H1 (cell line): ENCODE measurements at regions not wholly inside any gene's neighbourhood (a gene's known extent, or its start where the extent isn't known, plus 50 kb on each side); places are given as distances from the start of the nearest gene placed in this dataset.

Experiments
- CTCF ChIA-PET: fragments of 300-600 bp; sonication (Branson Sonifier 250); formaldehyde crosslinking; loops from one replicate; lab custom pipeline; 2021; ENCODE audit not compliant: partially characterized antibody; lab: Charles Lee
- POLR2A ChIA-PET: fragments of 300-600 bp; sonication (Branson Sonifier 250); formaldehyde crosslinking; loops from one replicate; lab custom pipeline; 2021; ENCODE audit warnings: inconsistent platforms; ENCODE audit not compliant: partially characterized antibody; lab: Charles Lee
- DNase-seq, 2 experiments: peaks; one replicate each; pipeline versions ENCODE4 v3.0.0 to v3.0.0-alpha.2; 2010 to 2022; ENCODE audit warnings: low spot score in 2 of 2, low read depth in 1 of 2, mixed read lengths in 1 of 2
- FAIRE-seq: peaks from 2 replicates; lab custom pipeline; 2011; peaks lifted over from hg19 to GRCh38; lab: Jason Lieb, UNC
- H2AFZ ChIP-seq: 2 replicates; pipeline ENCODE4 v1.8.1; 2012; ENCODE audit warnings: low read length, inconsistent platforms
- H2AK5ac ChIP-seq: 2 replicates; pipeline ENCODE4 v1.6.1; 2013; ENCODE audit warnings: low read depth, low read length
- H2BK120ac ChIP-seq: replicated peaks from 2 replicates; pipeline ENCODE3; 2013; ENCODE audit warnings: low read depth, low read length, inconsistent platforms
- H2BK12ac ChIP-seq: 2 replicates; pipeline ENCODE4 v1.6.1; 2013; ENCODE audit warnings: low read depth, low read length
- H2BK15ac ChIP-seq: 2 replicates; pipeline ENCODE4 v1.6.1; 2013; ENCODE audit warnings: low read length
- H2BK20ac ChIP-seq: 2 replicates; pipeline ENCODE4 v1.6.1; 2013; ENCODE audit warnings: low read length
- H2BK5ac ChIP-seq: 2 replicates; pipeline ENCODE4 v1.6.1; 2013; ENCODE audit warnings: low read depth, low read length
- H3K14ac ChIP-seq: 2 replicates; pipeline ENCODE4 v1.6.1; 2013; ENCODE audit warnings: inconsistent platforms; ENCODE audit not compliant: insufficient read length
- H3K18ac ChIP-seq: 2 replicates; pipeline ENCODE4 v1.6.1; 2013; ENCODE audit warnings: low read length; ENCODE audit errors: extremely low read depth
- H3K23ac ChIP-seq: 2 replicates; pipeline ENCODE4 v1.6.1; 2013; ENCODE audit warnings: inconsistent platforms; ENCODE audit not compliant: insufficient read length
- H3K23me2 ChIP-seq: 2 replicates; pipeline ENCODE4 v1.6.1; 2013; ENCODE audit warnings: low read depth, low read length
- H3K27ac ChIP-seq: 2 replicates; pipeline ENCODE4 v1.6.1; 2011; ENCODE audit warnings: low read depth, low read length, inconsistent platforms
- H3K27me3 ChIP-seq, 4 experiments: replicated peaks in 1 of 4; 1 replicate in 1 of 4; 2 replicates in 3 of 4; pipeline versions ENCODE4 v1.6.1 to v1.8.1; 2011 to 2013; ENCODE audit warnings: low read length in 3 of 4, mild to moderate bottlenecking in 3 of 4, inconsistent platforms in 2 of 4, mixed read lengths in 2 of 4, moderate library complexity in 1 of 4; ENCODE audit not compliant: control insufficient read depth in 3 of 4, insufficient read depth in 3 of 4; ENCODE audit errors: extremely low read depth in 1 of 4
- H3K36me3 ChIP-seq, 4 experiments: 2 replicates each; pipeline versions ENCODE4 v1.6.1 to v1.8.1; 2011 to 2013; ENCODE audit warnings: mild to moderate bottlenecking in 4 of 4, low read length in 3 of 4, moderate library complexity in 2 of 4, control low read depth in 1 of 4, inconsistent platforms in 1 of 4; ENCODE audit not compliant: insufficient read depth in 4 of 4, control insufficient read depth in 2 of 4
- H3K4ac ChIP-seq: replicated peaks from 2 replicates; pipeline ENCODE3; 2013; ENCODE audit warnings: low read length, low read depth, mixed read lengths, inconsistent platforms; ENCODE audit not compliant: insufficient read length
- H3K4me1 ChIP-seq, 4 experiments: replicated peaks in 1 of 4; 1 replicate in 1 of 4; 2 replicates in 3 of 4; pipeline versions ENCODE4 v1.6.1 to v1.8.1; 2011 to 2013; ENCODE audit warnings: low read length in 3 of 4, inconsistent platforms in 2 of 4, mixed read lengths in 1 of 4; ENCODE audit not compliant: insufficient read depth in 4 of 4, control insufficient read depth in 3 of 4
- H3K4me2 ChIP-seq, 2 experiments: 2 replicates each; pipeline versions ENCODE4 v1.6.1 to v1.8.1; 2011 to 2013; ENCODE audit warnings: low read depth in 2 of 2, low read length in 2 of 2, control low read depth in 1 of 2, inconsistent platforms in 1 of 2, mild to moderate bottlenecking in 1 of 2; ENCODE audit not compliant: insufficient read depth in 1 of 2
- H3K4me3 ChIP-seq, 4 experiments: fragments of 200-600, 300-600 bp in 1 of 4; sonication (generic), shearing (Covaris generic), sonication (Bioruptor Twin) in 1 of 4; 2 replicates each; pipeline versions ENCODE4 v1.5.1 to v1.8.1; 2011 to 2016; ENCODE audit warnings: low read length in 4 of 4, low read depth in 3 of 4, control low read depth in 2 of 4, inconsistent platforms in 2 of 4, mild to moderate bottlenecking in 2 of 4, mixed read lengths in 1 of 4, moderate library complexity in 1 of 4; ENCODE audit not compliant: insufficient read depth in 2 of 4; ENCODE audit errors: extremely low read depth in 1 of 4
- H3K56ac ChIP-seq: replicated peaks from 2 replicates; pipeline ENCODE3; 2013; ENCODE audit warnings: low read depth, mild to moderate bottlenecking, mixed read lengths, low read length, inconsistent platforms; ENCODE audit not compliant: insufficient read length
- H3K79me1 ChIP-seq: 2 replicates; pipeline ENCODE4 v1.6.1; 2013; ENCODE audit warnings: low read depth, low read length, control low read depth
- H3K79me2 ChIP-seq, 2 experiments: 2 replicates each; pipeline versions ENCODE4 v1.6.1 to v1.8.1; 2012 to 2013; ENCODE audit warnings: low read length in 2 of 2, mild to moderate bottlenecking in 2 of 2, inconsistent platforms in 1 of 2; ENCODE audit not compliant: insufficient read depth in 2 of 2, control insufficient read depth in 1 of 2
- H3K9ac ChIP-seq, 4 experiments: replicated peaks in 1 of 4; 1 replicate in 1 of 4; 2 replicates in 3 of 4; pipeline versions ENCODE4 v1.6.1 to v1.8.1; 2011 to 2013; ENCODE audit warnings: low read depth in 3 of 4, low read length in 3 of 4, control low read depth in 2 of 4, mild to moderate bottlenecking in 2 of 4, moderate library complexity in 2 of 4, inconsistent platforms in 1 of 4; ENCODE audit errors: extremely low read depth in 1 of 4
- H3K9me3 ChIP-seq, 2 experiments: 2 replicates each; pipeline versions ENCODE4 v1.6.1 to v1.8.1; 2012 to 2013; ENCODE audit warnings: mild to moderate bottlenecking in 2 of 2, moderate library complexity in 2 of 2, control low read depth in 1 of 2, inconsistent platforms in 1 of 2, low read depth in 1 of 2, low read length in 1 of 2, mixed read lengths in 1 of 2; ENCODE audit not compliant: insufficient read depth in 2 of 2
- H4K20me1 ChIP-seq, 2 experiments: replicated peaks in 1 of 2; 2 replicates each; pipeline versions ENCODE3 to v1.8.1; 2011 to 2013; ENCODE audit warnings: inconsistent platforms in 2 of 2, low read length in 2 of 2, mild to moderate bottlenecking in 1 of 2; ENCODE audit not compliant: insufficient read depth in 2 of 2, control insufficient read depth in 1 of 2
- H4K5ac ChIP-seq: 2 replicates; pipeline ENCODE4 v1.6.1; 2013; ENCODE audit warnings: low read length, low read depth, mixed read lengths, inconsistent platforms; ENCODE audit not compliant: insufficient read length
- H4K8ac ChIP-seq: 2 replicates; pipeline ENCODE4 v1.8.0; 2013; ENCODE audit warnings: mild to moderate bottlenecking, moderate library complexity, low read length, inconsistent platforms; ENCODE audit not compliant: insufficient read depth; ENCODE audit errors: extremely low read depth
- H4K91ac ChIP-seq: replicated peaks from 2 replicates; pipeline ENCODE3; 2013; ENCODE audit warnings: low read length, mixed read lengths, inconsistent platforms; ENCODE audit not compliant: insufficient read length
- CBX5 ChIP-seq: fragments of 300-800, 300-1000 bp; sonication (generic); IDR thresholded peaks from 2 replicates; pipeline ENCODE4 v1.7.1; 2016; ENCODE audit warnings: antibody characterized with exemption, low read length, low read depth
- CEBPB ChIP-seq: IDR thresholded peaks from 2 replicates; pipeline ENCODE4 v1.6.1; 2012; ENCODE audit warnings: low read depth, low read length
- EZH2 ChIP-seq: fragments of 200-600 bp; sonication (generic); IDR thresholded peaks from 2 replicates; pipeline ENCODE4 v1.7.1; 2012; ENCODE audit warnings: low read depth, mild to moderate bottlenecking, moderate library complexity, low read length, inconsistent platforms; ENCODE audit not compliant: severe bottlenecking
- GTF2F1 ChIP-seq: IDR thresholded peaks from 2 replicates; pipeline ENCODE4 v1.6.1; 2012; ENCODE audit warnings: low read depth, low read length, improper control_type of control experiment, borderline replicate concordance
- NRF1 ChIP-seq: IDR thresholded peaks from 2 replicates; pipeline ENCODE4 v1.6.1; 2011; ENCODE audit warnings: mild to moderate bottlenecking, low read depth, low read length, improper control_type of control experiment
- POLR2A ChIP-seq, 2 experiments: IDR thresholded peaks; 1 replicate in 1 of 2; 2 replicates in 1 of 2; pipeline ENCODE4 v1.6.1; 2011; ENCODE audit warnings: low read depth in 2 of 2, low read length in 2 of 2, mild to moderate bottlenecking in 2 of 2; ENCODE audit errors: control extremely low read depth in 1 of 2
- POU5F1 ChIP-seq: IDR thresholded peaks from 2 replicates; pipeline ENCODE4 v1.6.1; 2011; ENCODE audit warnings: low read depth, mild to moderate bottlenecking, low read length, moderate library complexity
- RAD21 ChIP-seq, 2 experiments: IDR thresholded peaks in 1 of 2; conservative IDR thresholded peaks in 1 of 2; 2 replicates each; pipeline ENCODE4 v1.6.1; 2011; ENCODE audit warnings: low read depth in 2 of 2, low read length in 2 of 2, improper control_type of control experiment in 1 of 2, inconsistent platforms in 1 of 2, mild to moderate bottlenecking in 1 of 2, moderate library complexity in 1 of 2
- SIRT6 ChIP-seq: IDR thresholded peaks from one replicate; pipeline ENCODE4 v1.7.1; 2012; ENCODE audit warnings: low read length, inconsistent platforms
- TAF1 ChIP-seq: IDR thresholded peaks from 2 replicates; pipeline ENCODE4 v1.6.1; 2011; ENCODE audit warnings: mild to moderate bottlenecking, low read depth, low read length
- TCF12 ChIP-seq: IDR thresholded peaks from 2 replicates; pipeline ENCODE4 v1.6.1; 2011; ENCODE audit warnings: low read depth, mild to moderate bottlenecking, low read length
- WGBS, 2 experiments: shearing (Covaris generic) in 1 of 2; methylation state at CpG; one replicate each; pipeline versions ENCODE4 v1.1.6 to v1.1.7; 2013 to 2015; ENCODE audit warnings: low lambda C conversion rate in 2 of 2, mixed read lengths in 2 of 2, inconsistent platforms in 1 of 2, low coverage in 1 of 2, missing lambda C conversion rate in 1 of 2; ENCODE audit not compliant: insufficient replicate concordance in 2 of 2, insufficient coverage in 1 of 2, insufficient read length in 1 of 2; ENCODE audit errors: extremely low coverage in 1 of 2, missing lambda C conversion rate in 1 of 2; 5-methylcytosine and 5-hydroxymethylcytosine counted together
- TF ChIP-seq, protein P1 (sequence below): IDR thresholded peaks from 2 replicates; pipeline ENCODE4 v1.6.1; 2012; ENCODE audit warnings: inconsistent platforms
- TF ChIP-seq, protein P2 (sequence below): IDR thresholded peaks from 2 replicates; pipeline ENCODE4 v1.6.1; 2011; ENCODE audit warnings: low read depth, mild to moderate bottlenecking, low read length; ENCODE audit not compliant: insufficient read depth

DNA sequence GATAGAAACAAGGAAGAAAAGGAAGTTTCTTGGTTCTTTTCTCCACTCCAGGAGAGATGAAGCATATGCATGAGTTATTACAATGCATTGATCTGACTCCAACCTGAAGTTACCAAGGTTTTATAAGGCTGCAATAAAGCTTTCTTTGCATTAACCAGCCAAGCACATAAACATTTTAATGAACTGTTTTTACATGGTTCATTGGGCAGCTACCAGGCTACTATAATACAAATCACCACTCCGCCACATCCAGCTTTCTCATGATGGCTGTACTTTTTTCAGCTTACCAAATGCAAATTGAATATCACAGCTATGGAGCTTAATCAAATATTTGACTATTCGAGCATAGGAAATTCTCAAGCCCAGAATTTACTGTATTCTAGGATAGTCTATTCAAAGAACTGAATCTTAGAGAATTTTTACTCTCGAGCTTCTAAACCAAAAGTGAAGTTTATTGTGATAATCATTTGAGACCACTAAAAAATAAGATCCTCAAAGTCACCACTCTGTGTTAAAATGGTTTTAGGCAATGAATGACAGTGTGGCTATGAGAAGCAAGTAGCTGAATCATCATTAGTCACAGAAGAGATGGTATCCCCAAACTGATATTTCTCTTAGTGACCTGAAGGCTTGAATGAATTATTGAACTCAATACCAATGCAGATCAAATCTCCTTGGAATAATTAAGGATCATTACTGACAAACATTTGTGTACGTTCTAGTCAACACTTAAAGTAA lies 58.6 kb upstream of the ZNF281 start:
- H2BK20ac ChIP-seq: no peak overlapping the region
- no peak overlapping the region for H3K14ac ChIP-seq
- ChIA-PET POLR2A (no interaction called here), CTCF (interaction anchor here (0.7 to 2.9 kb wide), 4 partner anchors 20 to 189 kb away, joined by 3 to 10 read pairs (median 3); no protein-coding TSS in a partner anchor)
- no peak overlapping the region for H2BK120ac ChIP-seq
- H3K4me1 ChIP-seq: no peaks in the 10 kb centered on the region
- no peak overlapping the region for H2BK12ac ChIP-seq
- no peak overlapping the region for H3K4ac ChIP-seq
- H3K56ac ChIP-seq: no peak overlapping the region
- no peaks in the 10 kb centered on the region for H4K20me1 ChIP-seq
- H3K27me3 ChIP-seq: no peaks in the 10 kb centered on the region
- no peaks in the 10 kb centered on the region for H3K36me3 ChIP-seq
- H3K79me1 ChIP-seq: no peaks in the 10 kb centered on the region
- no peak overlapping the region for H4K91ac ChIP-seq
- H3K9me3 ChIP-seq: no peaks in the 10 kb centered on the region
- H3K23ac ChIP-seq: no peak overlapping the region
- FAIRE-seq (no peak), DNase-seq (no peak)
- H3K27ac ChIP-seq: no peak overlapping the region
- 89% methylated on average over 4 of the region's 4 CpGs; no CpG with 5 or more reads in 1 of the 2 experiments for WGBS, 2 experiments
- no peaks in the 10 kb centered on the region for H3K23me2 ChIP-seq
- H4K5ac ChIP-seq: no peak overlapping the region
- no peaks in the 10 kb centered on the region for H3K79me2 ChIP-seq
- no peak overlapping the region for H3K18ac ChIP-seq
- H2AFZ ChIP-seq: no peak overlapping the region
- H3K9ac ChIP-seq: no peak overlapping the region
- no peak overlapping the region for H2AK5ac ChIP-seq
- no peak overlapping the region for H2BK15ac ChIP-seq
- H3K4me2 ChIP-seq: no peak overlapping the region
- no peak overlapping the region for H2BK5ac ChIP-seq
- no peak overlapping the region for H4K8ac ChIP-seq
- H3K4me3 ChIP-seq: no peak overlapping the region
- TF ChIP-seq NRF1 (no peak), EZH2 (no peak), POLR2A (IDR thresholded peaks at IDR 0.05; ENCODE audit: control extremely low read depth in 1 of 2, low read depth in 2 of 2, low read length in 2 of 2) (no peak), SIRT6 (no peak), CBX5 (no peak), TAF1 (no peak), POU5F1 (no peak), CEBPB (no peak), TCF12 (no peak), RAD21 (IDR thresholded peaks at IDR 0.05 in 1 of 2, conservative IDR thresholded peaks at IDR 0.05 in 1 of 2; ENCODE audit: low read depth in 2 of 2, low read length in 2 of 2) (no peak), GTF2F1 (no peak)
- TF ChIP-seq, protein P1, sequence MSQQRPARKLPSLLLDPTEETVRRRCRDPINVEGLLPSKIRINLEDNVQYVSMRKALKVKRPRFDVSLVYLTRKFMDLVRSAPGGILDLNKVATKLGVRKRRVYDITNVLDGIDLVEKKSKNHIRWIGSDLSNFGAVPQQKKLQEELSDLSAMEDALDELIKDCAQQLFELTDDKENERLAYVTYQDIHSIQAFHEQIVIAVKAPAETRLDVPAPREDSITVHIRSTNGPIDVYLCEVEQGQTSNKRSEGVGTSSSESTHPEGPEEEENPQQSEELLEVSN: no peak
- TF ChIP-seq, protein P2, sequence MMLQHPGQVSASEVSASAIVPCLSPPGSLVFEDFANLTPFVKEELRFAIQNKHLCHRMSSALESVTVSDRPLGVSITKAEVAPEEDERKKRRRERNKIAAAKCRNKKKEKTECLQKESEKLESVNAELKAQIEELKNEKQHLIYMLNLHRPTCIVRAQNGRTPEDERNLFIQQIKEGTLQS: no peak
